NCI-H524 treated with DMSO at 0.1 percent for 48 hours (cell line): ENCODE measurements at regions not wholly inside any gene's neighbourhood (a gene's known extent, or its start where the extent isn't known, plus 50 kb on each side); places are given as distances from the start of the nearest gene placed in this dataset.
"Not testable (repeated sequence)": the region's sequence is repeated elsewhere in the genome, so short reads cannot be mapped to it uniquely, and the experiment has no call there.

Experiments used
- DNase-seq: peaks from one replicate; lab custom pipeline; 2025; lab: John Stamatoyannopoulos, UW

DNA sequence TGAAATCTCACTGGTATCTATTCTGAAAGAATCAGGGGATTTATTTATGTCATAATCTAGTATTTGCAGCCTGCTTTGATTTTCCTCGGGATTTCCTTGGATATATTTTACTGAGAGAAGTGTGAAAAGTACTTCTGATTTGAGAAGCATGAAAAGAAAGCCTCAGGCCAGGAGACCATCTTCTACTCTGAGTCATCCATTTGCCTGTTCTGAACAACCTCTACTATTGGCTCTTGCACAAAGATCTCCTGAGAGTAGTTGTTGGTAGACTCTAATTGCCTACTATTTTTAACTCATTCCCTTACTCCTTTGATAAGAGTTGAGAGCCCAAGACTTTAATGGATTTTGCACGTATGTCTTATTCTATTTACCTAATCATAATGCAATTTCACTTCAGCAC, 318.9 kb downstream of the BCHE start:
- no peak for DNase-seq

DNA sequence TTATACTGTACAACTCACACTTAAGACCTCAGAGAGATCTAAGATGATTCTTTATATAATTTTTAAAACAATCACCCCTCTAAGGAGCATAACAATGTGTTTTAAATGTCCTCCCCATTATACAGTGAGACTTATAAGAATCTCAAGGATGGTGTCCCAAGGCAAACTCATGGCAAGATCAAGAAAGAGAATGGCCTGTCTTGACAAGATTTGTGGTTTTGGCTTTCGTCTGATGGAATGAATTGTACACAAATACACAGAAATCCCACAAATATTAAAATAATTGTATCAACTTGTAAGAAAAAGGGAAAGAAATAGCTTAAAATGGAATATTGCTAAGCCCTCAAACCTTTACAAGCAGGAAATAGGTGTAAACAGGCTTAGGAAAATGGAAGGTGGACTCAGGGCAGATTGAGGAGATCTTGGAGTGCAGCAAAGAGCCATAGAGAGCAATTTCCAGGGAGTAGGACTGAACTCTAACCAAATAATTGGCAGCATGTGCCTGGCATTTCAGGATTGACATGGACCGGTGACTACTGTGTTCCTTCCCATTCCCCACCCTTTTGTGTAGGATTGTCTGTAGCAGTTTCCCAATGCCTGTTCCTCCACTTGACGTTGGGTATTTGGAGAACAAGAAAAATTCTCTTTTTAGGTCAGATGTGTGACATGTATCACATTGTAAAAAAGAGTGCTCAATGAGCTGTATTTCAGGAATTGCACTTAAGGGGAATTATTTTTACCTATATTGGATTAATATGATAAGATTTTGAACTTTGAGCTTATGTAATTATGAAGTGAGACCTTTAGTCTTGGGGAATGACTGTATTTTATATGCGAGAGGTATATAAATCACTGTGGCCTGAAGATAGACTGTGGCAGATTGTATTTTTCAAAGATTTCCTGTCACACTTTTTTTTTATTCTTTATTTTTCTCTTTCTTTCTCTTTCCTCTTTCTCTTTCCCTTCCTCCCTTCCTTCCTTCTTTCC, 317.8 kb upstream of the SLITRK3 start:
- DNase-seq, result no peak

DNA sequence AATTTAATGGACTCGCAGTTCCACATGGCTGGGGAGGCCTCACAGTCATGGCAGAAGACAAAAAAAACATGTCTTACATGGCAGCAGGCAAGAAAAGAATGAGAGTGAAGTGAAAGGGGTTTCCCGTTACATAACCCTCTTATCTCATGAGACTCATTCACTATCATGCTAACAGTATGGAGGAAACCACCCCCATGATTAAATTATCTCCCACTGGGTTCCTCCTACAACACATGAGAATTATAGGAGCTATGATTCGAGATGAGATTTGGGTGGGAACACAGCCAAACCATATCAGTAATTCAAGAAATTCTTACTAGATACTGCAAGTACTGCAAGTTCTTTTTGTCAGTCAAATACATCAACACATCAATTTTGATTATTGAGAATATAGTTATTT, 311.4 kb upstream of the SLITRK3 start:
- DNase-seq, result no peak

DNA sequence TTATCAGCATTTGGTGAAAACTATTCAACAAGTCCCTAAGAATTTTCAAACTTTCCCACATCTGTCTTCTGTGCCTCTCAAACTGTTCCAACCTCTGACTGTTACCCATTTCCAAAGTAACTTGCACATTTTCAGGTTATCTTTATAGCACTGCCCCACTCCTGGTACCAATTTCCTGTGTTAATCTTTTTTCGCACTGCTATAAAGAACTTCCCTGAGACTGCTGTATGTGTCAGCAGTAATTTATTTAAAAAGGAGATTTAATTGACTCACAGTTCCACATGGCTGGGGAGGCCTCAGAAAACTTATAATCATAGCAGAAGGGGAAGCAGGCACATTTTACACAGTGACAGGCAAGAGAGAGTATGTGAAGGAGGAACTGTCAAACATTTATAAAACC, 310.9 kb upstream of the SLITRK3 start:
- DNase-seq, result no peak

DNA sequence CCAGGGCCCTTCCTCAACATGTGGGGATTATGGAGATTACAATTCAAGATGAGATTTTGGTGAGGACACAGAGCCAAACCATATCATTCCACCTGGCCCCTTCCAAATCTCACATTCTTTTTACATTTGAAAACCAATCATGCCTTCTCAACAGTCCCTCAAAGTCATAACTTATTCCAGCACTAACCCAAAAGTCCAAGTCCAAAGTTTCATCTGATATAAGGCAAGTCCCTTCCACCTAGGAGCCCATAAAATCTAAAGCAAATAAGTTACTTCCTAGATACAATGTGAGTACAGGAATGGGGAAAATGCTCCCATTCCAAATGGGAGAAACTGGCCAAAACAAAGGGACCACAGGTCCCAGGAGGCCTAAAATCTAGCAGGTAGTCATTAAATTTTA, 309.5 kb upstream of the SLITRK3 start:
- no peak for DNase-seq

DNA sequence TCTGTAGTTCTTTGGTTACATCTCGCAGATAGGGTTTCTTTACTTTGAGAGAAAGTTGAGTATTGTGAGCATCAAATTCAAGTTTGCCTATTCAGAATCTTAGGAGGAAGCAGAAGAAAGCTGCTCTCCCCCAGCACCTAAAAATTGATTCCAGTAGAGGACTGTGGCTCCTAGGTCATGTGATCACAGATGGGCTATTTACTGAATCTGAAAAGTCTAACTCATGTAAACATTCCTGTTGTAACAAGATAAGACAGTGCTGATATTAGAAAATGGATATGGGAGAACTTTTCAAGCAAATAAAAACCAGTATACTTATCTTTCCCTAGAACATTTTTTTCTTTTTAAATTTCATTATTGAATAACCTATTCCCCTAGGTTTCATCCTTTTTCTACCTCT, 308.4 kb upstream of the SLITRK3 start:
- DNase-seq, result no peak

DNA sequence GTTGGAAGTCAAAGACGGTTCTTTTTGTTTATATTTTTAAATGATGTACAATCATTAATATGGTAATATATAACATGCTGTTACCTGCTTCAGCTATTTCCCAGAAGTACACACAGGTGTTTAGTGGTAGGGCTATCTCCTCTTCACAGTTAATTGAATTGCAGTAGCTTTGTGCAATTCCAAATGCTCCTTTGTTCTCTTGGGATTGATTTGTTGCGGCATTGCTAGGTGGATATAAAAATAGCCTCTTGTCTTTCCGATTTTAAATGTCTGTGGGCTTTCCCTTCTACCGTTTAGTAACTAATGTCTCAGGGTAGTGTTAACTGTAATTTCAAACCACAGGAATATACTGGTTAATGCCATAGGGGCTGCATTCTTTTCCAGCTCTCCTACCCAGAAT, 307.6 kb upstream of the SLITRK3 start:
- no peak for DNase-seq

DNA sequence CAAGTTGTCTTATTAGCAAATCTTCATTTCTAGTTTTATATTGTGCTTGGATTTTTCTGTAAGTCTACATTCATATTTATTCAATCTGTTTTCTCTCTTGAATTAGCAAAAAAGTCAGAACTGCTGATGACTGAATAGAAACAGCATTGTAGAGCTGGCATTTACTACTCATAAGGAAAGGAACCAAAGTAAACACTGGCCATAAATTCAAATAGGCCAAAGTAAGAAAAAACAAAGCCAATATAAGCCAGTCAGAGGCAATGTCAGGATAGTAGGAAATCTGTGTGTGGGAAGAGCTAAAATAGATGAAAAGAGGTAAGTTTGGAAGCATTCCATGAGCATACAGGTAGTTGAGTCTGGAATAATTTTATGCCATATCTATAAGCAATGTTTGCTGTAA, 307.2 kb upstream of the SLITRK3 start:
- no peak for DNase-seq

DNA sequence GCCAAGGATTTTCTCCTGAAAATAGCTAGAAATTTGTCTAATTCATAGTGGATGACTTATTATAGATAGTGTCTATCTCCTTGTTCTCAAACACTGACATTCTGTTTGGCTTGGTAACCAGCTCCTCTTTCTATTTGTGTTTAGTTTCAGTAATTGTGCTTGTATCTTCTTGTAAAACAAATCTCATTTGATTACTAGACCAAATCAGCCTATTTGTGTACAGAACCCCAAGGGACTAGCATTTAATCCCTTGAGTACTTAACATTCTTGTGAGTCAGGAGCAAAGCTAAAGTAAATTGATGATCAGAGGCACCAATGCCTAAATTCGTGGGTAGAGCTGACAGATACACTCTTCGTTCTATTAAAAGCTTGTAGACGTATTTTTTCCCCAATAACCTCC, 306.5 kb upstream of the SLITRK3 start:
- no peak for DNase-seq

DNA sequence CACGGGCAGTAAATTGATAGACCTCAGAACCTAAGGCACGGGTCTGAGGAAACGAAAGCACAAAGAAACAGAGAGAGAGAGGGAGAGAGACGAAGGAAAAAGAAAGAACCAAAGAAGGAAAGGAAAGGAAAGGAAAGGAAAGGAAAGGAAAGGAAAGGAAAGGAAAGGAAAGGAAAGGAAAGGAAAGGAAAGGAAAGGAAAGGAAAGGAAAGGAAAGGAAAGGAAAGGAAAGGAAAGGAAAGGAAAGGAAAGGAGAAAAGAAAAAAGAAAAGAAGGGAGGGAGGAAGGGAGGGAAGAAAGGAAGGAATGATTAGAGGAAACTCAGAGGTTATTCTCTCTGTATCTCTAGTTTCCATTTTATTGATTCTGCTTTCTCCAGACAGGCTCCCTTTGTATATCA, 302.6 kb upstream of the SLITRK3 start:
- not testable (repeated sequence) for DNase-seq

DNA sequence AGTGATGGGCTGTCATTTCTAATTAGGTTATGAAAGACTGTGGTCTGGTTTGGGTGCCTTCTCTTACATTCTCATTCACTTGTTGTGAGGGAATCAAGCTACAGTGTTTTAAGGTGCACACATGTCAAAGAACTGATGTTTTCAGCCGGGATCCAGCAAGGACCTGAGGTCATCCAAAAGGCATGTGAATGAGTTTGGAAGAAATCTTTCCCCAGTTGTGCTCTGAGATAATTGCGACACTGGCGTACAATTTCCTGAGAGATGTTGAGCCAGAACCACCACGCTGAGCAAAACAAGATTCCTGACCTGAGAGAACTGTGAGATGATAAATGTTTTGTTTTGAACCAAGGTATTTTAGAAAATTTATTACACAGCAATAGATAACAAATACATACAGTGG, 295.3 kb upstream of the SLITRK3 start:
- DNase-seq, result no peak

DNA sequence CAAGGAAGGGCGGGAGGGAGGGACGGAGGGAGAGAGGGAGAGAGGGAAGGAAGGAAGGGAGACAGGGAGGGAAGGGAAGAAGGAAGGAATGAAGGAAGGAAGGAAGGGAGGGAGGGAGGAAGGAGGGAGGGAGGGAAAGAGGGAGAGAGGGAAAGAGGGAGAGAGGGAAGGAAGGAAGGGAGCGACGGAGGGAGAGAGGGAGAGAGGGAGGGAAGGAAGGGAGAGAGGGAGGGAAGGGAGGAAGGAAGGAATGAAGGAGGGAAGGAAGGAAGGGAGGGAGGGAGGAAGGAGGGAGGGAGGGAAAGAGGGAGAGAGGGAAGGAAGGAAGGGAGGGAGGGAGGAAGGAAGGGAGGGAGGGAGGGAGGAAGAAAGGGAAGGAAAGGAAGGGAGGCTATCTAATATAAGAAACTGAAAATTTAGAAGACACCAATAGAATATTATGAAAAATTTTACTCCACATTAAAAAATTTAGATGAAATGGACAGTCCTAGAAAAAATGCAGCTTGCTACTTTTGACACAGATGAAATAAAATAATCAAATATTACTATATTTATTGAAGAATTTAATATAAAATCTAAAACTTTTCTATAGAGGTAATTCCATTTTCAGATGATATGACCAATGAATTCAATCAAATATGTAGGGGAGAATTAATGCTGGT, 280.3 kb upstream of the SLITRK3 start:
- no peak for DNase-seq

DNA sequence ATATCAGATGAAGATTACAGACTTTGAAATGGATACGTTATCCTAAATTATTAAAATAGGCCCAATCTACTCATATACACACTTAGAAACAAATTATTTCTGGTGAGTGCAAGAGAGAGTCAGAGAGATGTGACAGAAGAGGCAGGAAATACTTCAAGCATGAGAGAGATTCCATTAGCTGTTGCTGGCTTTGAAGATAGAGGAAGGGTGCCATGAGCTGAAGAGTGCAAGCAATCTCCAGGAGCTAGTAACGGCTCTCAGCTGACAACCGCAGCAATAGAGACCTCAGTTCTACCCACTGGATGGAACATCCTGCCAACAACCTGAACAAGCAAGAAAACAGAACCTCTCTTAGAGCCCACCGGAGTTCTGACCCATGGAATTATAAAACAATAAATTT, 270.7 kb upstream of the SLITRK3 start:
- DNase-seq, result no peak

DNA sequence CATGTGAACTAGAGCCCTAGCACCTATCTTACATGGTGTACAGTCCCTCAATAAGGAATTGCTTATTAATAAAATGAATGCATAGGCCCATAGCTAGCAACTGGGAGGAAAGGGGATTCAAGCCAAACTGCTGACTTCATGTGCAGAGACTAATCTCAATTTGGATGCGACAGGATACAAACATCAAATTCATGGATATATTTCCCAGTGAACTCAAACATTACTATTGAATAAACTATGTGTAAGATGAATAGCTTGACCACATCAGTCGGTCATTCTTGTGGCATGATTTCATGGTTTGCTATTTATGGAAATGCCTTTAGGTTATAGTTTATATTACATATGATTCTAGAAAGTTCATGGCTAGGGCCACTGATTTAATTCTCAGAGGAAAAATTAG, 268.6 kb upstream of the SLITRK3 start:
- DNase-seq, result no peak

DNA sequence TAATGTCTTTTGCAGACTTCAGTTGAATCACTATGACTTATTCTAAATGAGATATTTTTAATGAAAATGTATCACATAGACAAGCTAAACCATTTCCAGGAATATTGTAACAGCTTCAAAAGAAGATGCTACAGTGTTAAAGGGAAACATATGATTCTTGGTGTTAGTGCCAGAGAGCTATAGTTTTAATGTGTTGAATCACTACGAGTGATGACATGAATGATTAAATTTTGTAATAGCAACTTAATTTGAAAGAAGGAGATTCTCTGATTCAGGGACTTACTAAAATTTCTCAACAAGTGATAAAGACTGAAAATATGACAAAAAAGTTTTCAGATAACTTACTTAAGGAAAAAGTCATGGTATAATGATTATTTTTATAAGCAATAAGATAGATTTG, 267.3 kb upstream of the SLITRK3 start:
- DNase-seq, result no peak

DNA sequence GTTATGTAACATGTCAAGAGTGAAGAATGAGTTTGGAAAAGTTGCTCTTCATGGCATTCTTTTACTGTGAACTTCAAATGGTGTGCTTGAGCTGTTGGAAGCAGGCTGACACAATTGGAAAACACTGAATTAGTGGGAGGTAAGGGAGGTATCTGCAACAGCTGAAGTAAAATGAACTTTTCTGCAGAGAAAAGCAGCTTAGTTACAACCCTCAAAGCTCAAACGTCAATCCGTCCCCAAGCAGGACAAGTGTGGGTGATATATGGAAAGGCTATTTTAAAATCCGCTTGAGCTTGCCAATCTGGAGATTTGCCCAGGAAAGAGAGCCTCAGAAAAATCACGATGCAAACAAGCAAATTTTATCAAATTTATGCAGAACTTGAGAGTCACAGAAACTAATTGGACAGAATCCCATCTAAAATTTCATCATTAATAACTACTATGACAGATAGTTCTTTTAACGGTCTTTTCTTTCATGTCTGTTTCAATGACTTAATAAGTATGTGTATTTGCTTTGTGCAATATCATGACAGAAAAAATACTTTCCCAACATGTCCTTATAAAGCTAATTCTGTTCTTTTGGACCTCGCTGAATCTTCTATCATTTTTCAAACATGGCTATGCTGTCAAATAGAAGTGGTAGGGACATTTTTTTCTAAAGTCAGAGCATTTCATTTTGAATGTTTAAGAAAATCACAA, 266.6 kb upstream of the SLITRK3 start:
- no peak for DNase-seq

DNA sequence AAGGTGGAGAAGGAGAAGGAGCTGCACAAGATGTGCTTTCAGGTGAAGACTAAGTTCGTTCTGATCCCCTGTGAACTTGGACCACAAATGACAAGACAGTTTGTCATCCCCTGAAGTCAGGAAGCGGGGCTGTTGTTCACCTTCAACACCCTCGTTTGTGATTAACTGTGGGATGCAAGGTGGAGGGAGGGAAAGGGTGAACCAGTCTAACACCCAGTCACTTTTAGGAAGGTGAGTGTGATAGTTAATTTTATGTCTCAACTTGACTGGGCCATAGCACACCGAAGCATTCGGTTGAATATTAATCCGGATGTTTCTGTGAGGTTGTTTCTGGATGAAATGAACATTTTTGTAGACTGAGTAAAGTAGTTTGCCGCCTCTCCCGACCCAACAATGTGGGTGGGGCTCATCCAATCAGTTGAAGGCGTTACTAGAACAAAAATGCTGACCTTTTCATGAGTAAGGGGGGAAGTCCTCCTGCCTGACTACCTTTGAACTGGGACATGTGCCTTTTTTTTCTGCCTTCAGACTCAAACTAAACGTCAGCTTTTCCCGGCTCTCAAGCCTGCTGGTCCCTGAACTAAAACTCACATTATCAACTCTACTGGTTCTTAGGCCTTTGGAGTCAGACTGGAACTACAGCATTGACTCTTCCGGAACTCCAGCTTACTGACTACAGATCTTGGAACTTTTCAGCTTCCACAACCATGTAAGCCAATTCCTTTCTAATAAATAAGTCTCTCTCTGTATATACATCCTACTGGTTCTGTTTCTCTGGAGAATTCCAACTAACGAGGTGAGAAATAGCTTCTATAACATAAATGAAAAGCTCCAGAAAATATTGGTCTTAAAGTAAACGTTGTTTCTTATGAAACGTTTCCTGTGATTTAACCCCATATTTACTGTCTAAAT, 264.0 kb upstream of the SLITRK3 start:
- DNase-seq, result no peak

DNA sequence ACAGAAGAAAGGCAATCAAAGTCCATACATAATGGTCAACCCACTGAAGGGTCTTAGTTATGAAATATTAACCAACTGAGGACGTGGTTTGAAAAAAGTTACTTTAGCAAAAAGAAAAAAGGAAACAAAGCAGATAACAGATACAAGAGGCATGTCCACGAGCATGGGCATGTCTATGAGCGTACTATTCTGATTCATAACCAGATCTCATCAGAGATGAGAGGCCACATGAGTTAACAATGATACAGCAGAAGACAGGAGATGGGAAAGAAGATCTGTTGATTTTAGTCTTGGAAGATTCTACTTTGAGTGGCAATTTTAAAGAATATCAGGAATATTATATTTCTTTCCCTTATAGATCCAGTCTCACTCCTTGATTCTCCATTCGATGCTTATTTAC, 262.9 kb upstream of the SLITRK3 start:
- no peak for DNase-seq

DNA sequence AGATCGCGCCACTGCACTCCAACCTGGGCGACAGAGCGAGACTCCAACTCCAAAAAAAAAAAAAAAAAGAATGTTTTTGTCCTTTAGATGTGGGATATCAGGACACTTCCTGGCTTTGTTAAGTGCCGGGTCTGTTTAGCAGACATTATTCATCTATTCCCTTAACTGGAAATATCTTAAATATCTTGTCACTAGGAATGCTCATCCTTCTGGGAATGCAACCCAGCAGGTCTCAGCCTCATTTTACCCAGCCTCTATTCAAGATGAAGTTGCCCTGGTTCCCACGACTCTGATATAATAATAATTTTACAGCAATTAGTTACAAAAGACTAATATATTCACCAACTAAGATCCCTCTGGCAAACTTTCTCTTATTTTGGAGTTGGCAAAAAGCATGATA, 260.9 kb upstream of the SLITRK3 start:
- no peak for DNase-seq

DNA sequence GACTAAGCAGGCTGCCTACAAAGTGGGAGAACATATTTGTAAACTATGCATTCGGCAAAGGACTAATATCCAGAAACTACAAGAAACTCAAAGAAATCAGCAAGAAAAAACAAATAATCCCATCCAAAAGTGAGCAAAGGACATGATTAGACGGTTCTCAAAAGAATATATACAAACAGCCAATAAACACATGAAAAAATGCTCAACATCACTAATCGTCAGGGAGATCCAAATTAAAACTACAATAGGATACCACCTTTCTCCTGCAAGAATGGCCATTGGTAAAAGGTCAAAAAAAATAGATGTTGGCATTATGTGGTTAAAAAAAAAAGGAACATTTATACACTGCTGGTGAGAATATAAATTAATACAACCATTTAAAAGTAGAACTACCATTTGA, 259.6 kb upstream of the SLITRK3 start:
- DNase-seq, result no peak

DNA sequence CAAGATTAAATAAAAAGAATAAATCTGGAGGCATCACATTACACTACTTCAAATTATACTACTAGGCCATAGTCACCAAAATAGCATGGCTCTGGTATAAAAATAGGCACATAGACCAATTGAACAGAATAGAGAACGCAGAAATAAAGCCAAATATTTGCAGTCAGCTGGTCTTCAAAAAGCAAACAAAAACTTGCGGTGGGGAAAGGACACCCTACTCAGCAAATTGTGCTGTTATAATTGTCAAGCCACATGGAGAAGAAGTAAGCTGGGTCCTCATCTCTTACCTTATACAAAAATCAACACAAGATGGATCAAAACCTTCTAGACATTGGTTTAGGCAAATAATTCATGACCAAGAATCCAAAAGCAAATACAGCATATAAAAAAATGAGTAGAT, 259.2 kb upstream of the SLITRK3 start:
- DNase-seq, result no peak
